ENCODE measurements at regions not wholly inside any gene's neighbourhood (a gene's known extent, or its start where the extent isn't known, plus 50 kb on each side); places are given as distances from the start of the nearest gene placed in this dataset.

GRCh38 chr2:116094196-116094595, 1651.8 kb downstream of the DPP10 start:
- Histone ChIP-seq H3K27me3 (no peaks in the 10 kb centered on the region), H3K9me3 (no peaks in the 10 kb centered on the region), H3K4me1 (no peaks in the 10 kb centered on the region), H3K4me3 (ENCODE audit: low read depth, low read length) (no peak overlapping the region), H3K36me3 (no peaks in the 10 kb centered on the region)
- DNase-seq = no peak
- TF ChIP-seq, protein P1, sequence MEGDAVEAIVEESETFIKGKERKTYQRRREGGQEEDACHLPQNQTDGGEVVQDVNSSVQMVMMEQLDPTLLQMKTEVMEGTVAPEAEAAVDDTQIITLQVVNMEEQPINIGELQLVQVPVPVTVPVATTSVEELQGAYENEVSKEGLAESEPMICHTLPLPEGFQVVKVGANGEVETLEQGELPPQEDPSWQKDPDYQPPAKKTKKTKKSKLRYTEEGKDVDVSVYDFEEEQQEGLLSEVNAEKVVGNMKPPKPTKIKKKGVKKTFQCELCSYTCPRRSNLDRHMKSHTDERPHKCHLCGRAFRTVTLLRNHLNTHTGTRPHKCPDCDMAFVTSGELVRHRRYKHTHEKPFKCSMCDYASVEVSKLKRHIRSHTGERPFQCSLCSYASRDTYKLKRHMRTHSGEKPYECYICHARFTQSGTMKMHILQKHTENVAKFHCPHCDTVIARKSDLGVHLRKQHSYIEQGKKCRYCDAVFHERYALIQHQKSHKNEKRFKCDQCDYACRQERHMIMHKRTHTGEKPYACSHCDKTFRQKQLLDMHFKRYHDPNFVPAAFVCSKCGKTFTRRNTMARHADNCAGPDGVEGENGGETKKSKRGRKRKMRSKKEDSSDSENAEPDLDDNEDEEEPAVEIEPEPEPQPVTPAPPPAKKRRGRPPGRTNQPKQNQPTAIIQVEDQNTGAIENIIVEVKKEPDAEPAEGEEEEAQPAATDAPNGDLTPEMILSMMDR (IDR thresholded peaks at IDR 0.05; ENCODE audit: low read depth, low read length) = no peak

- TF ChIP-seq, protein P1 (IDR thresholded peaks at IDR 0.05; ENCODE audit: low read depth, low read length) = no peak
- DNase-seq = no peak
- H3K36me3 ChIP-seq = no peaks in the 10 kb centered on the region
- no peaks in the 10 kb centered on the region for H3K27me3 ChIP-seq
- H3K9me3 ChIP-seq = no peaks in the 10 kb centered on the region
- no peak overlapping the region for H3K4me3 ChIP-seq (ENCODE audit: low read depth, low read length)
- no peaks in the 10 kb centered on the region for H3K4me1 ChIP-seq
Observed at GRCh38 chr2:116095636-116096035, 1653.2 kb downstream of the DPP10 start.

DNA sequence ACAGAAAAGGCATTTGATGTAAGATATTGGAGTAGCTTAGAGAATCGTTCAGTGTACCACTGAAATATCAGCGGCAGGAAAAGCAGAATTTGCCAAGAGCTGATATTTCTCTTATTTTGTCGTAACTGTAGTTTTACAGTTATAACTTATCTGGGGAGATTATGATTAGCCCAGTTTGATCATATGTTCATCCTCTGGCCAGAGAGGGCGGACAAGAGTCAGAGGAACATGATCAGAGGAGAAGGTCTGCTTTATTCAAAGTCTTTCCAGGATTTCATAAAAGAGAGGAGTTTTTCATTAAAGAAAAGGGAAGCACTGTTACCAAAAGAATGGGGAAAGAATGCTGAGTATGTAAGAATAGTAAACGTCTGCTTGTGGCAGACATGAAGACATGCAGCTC, 1655.6 kb downstream of the DPP10 start:
- DNase-seq = no peak
- Histone ChIP-seq H3K4me3 (ENCODE audit: low read depth, low read length) (no peak overlapping the region), H3K4me1 (no peaks in the 10 kb centered on the region), H3K9me3 (no peaks in the 10 kb centered on the region), H3K36me3 (no peaks in the 10 kb centered on the region), H3K27me3 (no peaks in the 10 kb centered on the region)
- TF ChIP-seq, protein P1 (IDR thresholded peaks at IDR 0.05; ENCODE audit: low read depth, low read length) = no peak

DNA sequence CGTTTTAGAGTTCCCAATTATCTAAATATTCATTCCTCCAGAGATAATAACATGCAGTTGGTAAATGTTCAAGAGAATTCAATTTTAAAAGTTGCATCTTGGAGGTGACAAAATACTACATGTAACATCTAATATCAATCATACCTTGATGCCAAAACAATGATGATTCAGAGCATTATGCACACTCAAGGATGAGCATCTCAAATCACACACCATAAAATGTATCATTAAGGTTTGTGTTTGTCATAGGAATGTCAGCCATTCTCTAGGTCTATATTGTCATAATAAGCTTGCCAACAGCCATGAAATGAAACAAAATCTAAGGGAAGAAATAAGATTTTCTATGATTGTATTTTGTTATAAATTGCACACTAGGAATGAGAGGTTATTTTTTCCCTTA, 1667.0 kb downstream of the DPP10 start:
- no peak for DNase-seq
- H3K9me3 ChIP-seq = no peaks in the 10 kb centered on the region

DNA sequence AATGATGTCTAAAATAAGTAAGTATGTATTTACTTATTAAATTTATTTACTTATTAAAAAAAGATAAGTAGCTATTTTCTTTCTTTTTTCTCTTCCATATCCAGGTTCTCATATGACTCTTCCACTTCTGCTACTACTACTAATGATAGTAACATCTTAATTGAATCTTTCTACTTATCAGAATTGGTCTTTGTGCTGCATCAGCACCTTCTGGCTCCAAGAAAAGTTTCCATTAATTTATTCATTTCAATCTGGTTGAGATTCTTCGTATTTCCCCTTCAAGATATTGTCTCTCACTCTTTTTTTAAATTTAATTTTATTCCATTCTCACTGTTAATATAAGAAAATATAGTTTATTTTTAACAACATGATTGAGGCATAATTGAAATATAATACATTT, 1675.4 kb downstream of the DPP10 start:
- Histone ChIP-seq H3K9me3 (no peaks in the 10 kb centered on the region), H3K4me3 (ENCODE audit: low read depth, low read length) (no peak overlapping the region), H3K4me1 (no peaks in the 10 kb centered on the region), H3K36me3 (no peaks in the 10 kb centered on the region), H3K27me3 (no peaks in the 10 kb centered on the region)
- DNase-seq = no peak
- TF ChIP-seq, protein P1 (IDR thresholded peaks at IDR 0.05; ENCODE audit: low read depth, low read length) = no peak

More for the DNA sequence above, 1667.0 kb downstream of the DPP10 start:
- TF ChIP-seq, protein P1 (IDR thresholded peaks at IDR 0.05; ENCODE audit: low read depth, low read length) = no peak
- no peaks in the 10 kb centered on the region for H3K27me3 ChIP-seq
- no peaks in the 10 kb centered on the region for H3K4me1 ChIP-seq
- no peak overlapping the region for H3K4me3 ChIP-seq (ENCODE audit: low read depth, low read length)
- no peaks in the 10 kb centered on the region for H3K36me3 ChIP-seq

GRCh38 chr2:116132833-116133232, 1681.7 kb upstream of the DDX18 start:
- DNase-seq = no peak

More at GRCh38 chr2:116132833-116133232, 1681.7 kb upstream of the DDX18 start:
- Histone ChIP-seq H3K9me3 (no peaks in the 10 kb centered on the region), H3K36me3 (no peaks in the 10 kb centered on the region), H3K4me1 (no peaks in the 10 kb centered on the region), H3K27me3 (no peaks in the 10 kb centered on the region), H3K4me3 (ENCODE audit: low read depth, low read length) (no peak overlapping the region)
- TF ChIP-seq, protein P1 (IDR thresholded peaks at IDR 0.05; ENCODE audit: low read depth, low read length) = no peak
